Chondrocyte (in vitro differentiated cells): ENCODE measurements at regions not wholly inside any gene's neighbourhood (a gene's known extent, or its start where the extent isn't known, plus 50 kb on each side); places are given as distances from the start of the nearest gene placed in this dataset.

Experiments
- DNase-seq: peaks from one replicate; pipeline ENCODE4 v3.0.0; 2021; ENCODE audit warnings: mixed read lengths, low spot score
- H3K27ac Mint-ChIP-seq: one replicate; pipeline ENCODE4 v1.8.0; 2021; ENCODE audit warnings: mild to moderate bottlenecking, moderate library complexity, mixed read lengths; ENCODE audit not compliant: unreplicated experiment
- H3K27me3 Mint-ChIP-seq: 2 replicates; pipeline ENCODE4 v1.8.0; 2021; ENCODE audit warnings: low read depth, mixed read lengths
- H3K36me3 Mint-ChIP-seq: 2 replicates; pipeline ENCODE4 v1.8.0; 2021; ENCODE audit warnings: low read depth, mixed read lengths
- H3K4me1 Mint-ChIP-seq: 2 replicates; pipeline ENCODE4 v1.8.0; 2021; ENCODE audit warnings: low read depth, mild to moderate bottlenecking, mixed read lengths
- H3K4me3 Mint-ChIP-seq: one replicate; pipeline ENCODE4 v1.8.0; 2021; ENCODE audit warnings: mild to moderate bottlenecking, moderate library complexity, mixed read lengths; ENCODE audit not compliant: unreplicated experiment
- H3K9me3 Mint-ChIP-seq: 2 replicates; pipeline ENCODE4 v1.8.0; 2021; ENCODE audit warnings: low read depth, mixed read lengths
- CTCF ChIP-seq: fragments of 200-600 bp; sonication (generic); IDR thresholded peaks from 2 replicates; pipeline ENCODE4 v1.5.0; 2021; ENCODE audit warnings: antibody characterized with exemption, mild to moderate bottlenecking, moderate library complexity

- TF ChIP-seq CTCF: no peak
- H3K36me3 Mint-ChIP-seq: peaks cover 1% of the 10 kb centered on the region
- H3K27me3 Mint-ChIP-seq: no peaks in the 10 kb centered on the region
- H3K27ac Mint-ChIP-seq: no peak overlapping the region
- DNase-seq: no peak
- no peak overlapping the region for H3K4me3 Mint-ChIP-seq
- H3K4me1 Mint-ChIP-seq: no peaks in the 10 kb centered on the region
- no peaks in the 10 kb centered on the region for H3K9me3 Mint-ChIP-seq
Observed at GRCh38 chr22:48511211-48511610, 1316.5 kb downstream of the BRD1 start.

DNA sequence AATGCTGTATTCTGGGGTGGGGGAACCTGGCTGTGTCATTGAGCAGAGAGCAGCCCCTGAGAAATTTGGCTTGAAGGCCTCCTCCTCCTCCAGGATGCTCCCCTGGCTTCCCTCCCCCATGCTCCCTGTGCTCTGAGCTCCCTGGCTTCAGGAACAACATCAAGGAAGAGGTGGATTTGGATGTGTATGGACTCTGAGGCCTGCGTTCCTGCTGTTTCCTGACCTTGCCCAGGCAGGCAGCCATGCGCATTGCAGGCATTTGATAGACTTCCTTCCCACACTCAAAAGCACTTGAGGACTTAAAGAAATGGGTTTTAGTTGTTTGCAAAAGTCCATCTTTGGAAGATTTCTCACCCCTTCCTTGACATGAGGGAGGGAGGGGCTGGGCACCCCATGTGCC, 1317.1 kb downstream of the BRD1 start:
- no peaks in the 10 kb centered on the region for H3K4me1 Mint-ChIP-seq
- H3K4me3 Mint-ChIP-seq: no peak overlapping the region
- TF ChIP-seq CTCF: no peak
- DNase-seq: no peak
- H3K27ac Mint-ChIP-seq: no peak overlapping the region
- no peaks in the 10 kb centered on the region for H3K9me3 Mint-ChIP-seq
- no peaks in the 10 kb centered on the region for H3K27me3 Mint-ChIP-seq
- H3K36me3 Mint-ChIP-seq: peaks cover 1% of the 10 kb centered on the region

DNA sequence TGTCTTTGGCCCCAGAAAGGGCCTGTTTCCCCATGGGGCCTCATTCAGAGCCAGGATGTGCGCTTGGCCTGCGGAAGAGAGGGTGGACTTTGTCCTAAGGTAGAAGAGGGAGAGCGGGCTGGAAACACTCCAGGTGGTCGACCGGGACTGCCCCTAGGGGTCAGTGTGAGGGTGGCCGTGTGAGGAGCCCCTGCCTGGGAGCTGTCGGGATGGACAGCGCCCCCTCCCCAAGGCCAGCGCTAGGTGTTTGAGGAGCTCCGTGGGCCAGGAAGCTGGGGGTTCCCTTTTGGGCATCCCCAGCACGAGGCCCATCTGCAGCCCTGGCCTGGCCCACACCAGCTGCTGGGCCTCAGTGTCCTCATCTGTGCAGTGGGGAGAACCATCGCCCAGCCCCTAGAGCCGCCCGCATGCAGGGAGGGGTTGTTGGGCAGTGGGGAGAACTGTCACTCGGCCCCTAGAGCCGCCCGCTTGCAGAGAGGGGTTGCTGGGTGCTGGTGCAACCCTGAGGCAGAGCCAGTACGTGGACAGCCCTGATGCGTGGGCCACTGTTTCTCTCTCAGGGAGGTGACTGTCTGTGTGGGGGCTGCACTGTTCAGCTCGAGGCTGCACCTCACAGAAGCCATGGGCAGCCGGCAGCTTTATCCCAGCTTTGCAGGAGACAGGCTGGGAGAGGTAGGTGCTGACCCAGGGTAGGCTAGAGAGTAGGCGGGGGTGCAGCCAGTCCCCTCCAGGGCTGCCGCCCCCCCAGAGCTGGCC, 1319.9 kb downstream of the BRD1 start:
- Mint-ChIP-seq H3K36me3 (peaks cover 1% of the 10 kb centered on the region), H3K27ac (no peak overlapping the region), H3K27me3 (no peaks in the 10 kb centered on the region), H3K4me3 (no peak overlapping the region), H3K4me1 (no peaks in the 10 kb centered on the region), H3K9me3 (no peaks in the 10 kb centered on the region)
- TF ChIP-seq CTCF: no peak
- no peak for DNase-seq

GRCh38 chr22:48507171-48507570, 1320.5 kb downstream of the BRD1 start:
- no peak for DNase-seq
- H3K36me3 Mint-ChIP-seq: peaks cover 1% of the 10 kb centered on the region
- no peaks in the 10 kb centered on the region for H3K27me3 Mint-ChIP-seq
- H3K4me1 Mint-ChIP-seq: no peaks in the 10 kb centered on the region
- no peak overlapping the region for H3K27ac Mint-ChIP-seq
- no peak for TF ChIP-seq CTCF
- no peaks in the 10 kb centered on the region for H3K9me3 Mint-ChIP-seq
- H3K4me3 Mint-ChIP-seq: no peak overlapping the region

- no peak for TF ChIP-seq CTCF
- no peaks in the 10 kb centered on the region for H3K36me3 Mint-ChIP-seq
- no peak for DNase-seq
- H3K9me3 Mint-ChIP-seq: no peaks in the 10 kb centered on the region
- no peaks in the 10 kb centered on the region for H3K27me3 Mint-ChIP-seq
- H3K4me3 Mint-ChIP-seq: no peak overlapping the region
- H3K27ac Mint-ChIP-seq: no peak overlapping the region
- no peaks in the 10 kb centered on the region for H3K4me1 Mint-ChIP-seq
Observed at GRCh38 chr22:48506506-48507145, 1321.0 kb downstream of the BRD1 start.
